HG03342 (cell line): ENCODE measurements at regions not wholly inside any gene's neighbourhood (a gene's known extent, or its start where the extent isn't known, plus 50 kb on each side); places are given as distances from the start of the nearest gene placed in this dataset.
A peak's percentile ranks its signal among the peaks of the same experiment; 100 is the strongest.

Experiments used
- ATAC-seq: cut with Tn5 transposase; IDR thresholded peaks from one replicate; pipeline ENCODE4 v1.9.1; 2021; ENCODE audit warnings: mild to moderate bottlenecking, moderate library complexity; ENCODE audit not compliant: unreplicated experiment

- ATAC-seq: no peak
These were observed 50.6 kb upstream of the ZMYND8 start for GRCh38 chr20:47406849-47407682.

- ATAC-seq: no peak
These were observed 54.7 kb upstream of the ZMYND8 start for GRCh38 chr20:47411161-47411560.

- ATAC-seq: no peak
These were observed 55.6 kb upstream of the ZMYND8 start for GRCh38 chr20:47412083-47412482.

GRCh38 chr20:47413189-47413588, 56.7 kb upstream of the ZMYND8 start:
- ATAC-seq: no peak

GRCh38 chr20:47417245-47418068, 61.0 kb upstream of the ZMYND8 start:
- ATAC-seq: no peak

GRCh38 chr20:47418069-47418757, 61.7 kb upstream of the ZMYND8 start:
- ATAC-seq: no peak

GRCh38 chr20:47419953-47420514, 63.5 kb upstream of the ZMYND8 start:
- ATAC-seq: no peak

GRCh38 chr20:47421076-47421475, 64.6 kb upstream of the ZMYND8 start:
- ATAC-seq: no peak

GRCh38 chr20:47423586-47423985, 67.1 kb upstream of the ZMYND8 start:
- no peak for ATAC-seq

GRCh38 chr20:47427067-47427466, 70.6 kb upstream of the ZMYND8 start:
- ATAC-seq: no peak

GRCh38 chr20:47427746-47428145, 71.2 kb upstream of the ZMYND8 start:
- ATAC-seq: no peak

GRCh38 chr20:47428164-47428563, 71.7 kb upstream of the ZMYND8 start:
- ATAC-seq: no peak

- no peak for ATAC-seq
These were observed 72.4 kb upstream of the ZMYND8 start for GRCh38 chr20:47428851-47429336.

- ATAC-seq: no peak
These were observed 72.3 kb upstream of the NCOA3 start for GRCh38 chr20:47429409-47429808.

GRCh38 chr20:47430862-47431588, 70.7 kb upstream of the NCOA3 start:
- no peak for ATAC-seq

- no peak for ATAC-seq
These were observed 68.9 kb upstream of the NCOA3 start for GRCh38 chr20:47432834-47433210.

GRCh38 chr20:47434128-47434779, 67.4 kb upstream of the NCOA3 start:
- peak; percentile 42 for ATAC-seq

- ATAC-seq: peak; percentile 67
These were observed 63.0 kb upstream of the NCOA3 start for GRCh38 chr20:47438464-47439381.
